Erythroblast (primary cell): ENCODE measurements at regions not wholly inside any gene's neighbourhood (a gene's known extent, or its start where the extent isn't known, plus 50 kb on each side); places are given as distances from the start of the nearest gene placed in this dataset.

ENCODE experiments used
- GATA1 ChIP-seq: IDR thresholded peaks from 2 replicates; pipeline ENCODE4 v1.6.1; 2011; ENCODE audit warnings: low read depth, mild to moderate bottlenecking, control low read depth, low read length, moderate library complexity
- POLR2A ChIP-seq: IDR thresholded peaks from 2 replicates; pipeline ENCODE4 v1.6.1; 2011; ENCODE audit warnings: mild to moderate bottlenecking, low read length

DNA sequence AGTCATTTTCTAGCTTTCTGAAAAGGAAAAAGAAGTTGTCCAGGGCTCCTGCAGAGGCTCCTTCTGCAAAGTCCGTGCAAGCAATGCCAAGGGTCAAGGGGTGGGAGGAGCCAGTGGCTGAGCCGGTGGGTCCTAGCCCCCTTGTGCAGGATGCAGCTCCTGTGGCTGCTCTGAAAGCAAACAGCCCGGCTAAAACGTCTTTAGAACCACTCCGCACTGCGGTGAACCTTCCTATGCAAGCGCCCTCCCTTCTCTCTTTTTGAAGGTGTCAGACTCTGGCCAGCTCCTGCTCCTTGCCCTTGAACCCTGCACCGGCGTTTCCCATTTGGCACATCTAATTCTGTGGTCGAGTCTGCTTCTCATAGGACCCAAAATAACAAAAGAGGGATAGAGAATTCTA, 183.1 kb downstream of the UACA start:
- no peak for TF ChIP-seq POLR2A
- no peak for TF ChIP-seq GATA1
